Thyroid gland (tissue), 4 donors: ENCODE measurements at regions not wholly inside any gene's neighbourhood (a gene's known extent, or its start where the extent isn't known, plus 50 kb on each side); places are given as distances from the start of the nearest gene placed in this dataset.
"Not testable (repeated sequence)": the region's sequence is repeated elsewhere in the genome, so short reads cannot be mapped to it uniquely, and the experiment has no call there.

ENCODE experiments used
- DNase-seq, 2 donors: peaks; one replicate each; pipeline ENCODE4 v3.0.0-alpha.2; 2019
- H3K27ac ChIP-seq, 3 donors: fragments of 200-600 bp; sonication (generic); 1 replicate in 2 of 3; 2 replicates in 1 of 3; pipeline ENCODE4 v1.5.1; 2016 to 2019; ENCODE audit warnings: mild to moderate bottlenecking in 1 of 3, moderate library complexity in 1 of 3
- H3K27me3 ChIP-seq: fragments of 200-600 bp; sonication (generic); one replicate; pipeline ENCODE4 v1.5.1; 2019
- H3K36me3 ChIP-seq, 2 donors: fragments of 200-600 bp; sonication (generic); one replicate each; pipeline ENCODE4 v1.5.1; 2016 to 2019
- H3K4me1 ChIP-seq, 2 donors: fragments of 200-600 bp; sonication (generic); one replicate each; pipeline ENCODE4 v1.5.1; 2017 to 2019
- H3K4me3 ChIP-seq, 3 donors: fragments of 200-600 bp; sonication (generic); replicated peaks in 1 of 3; 1 replicate in 2 of 3; 2 replicates in 1 of 3; pipeline ENCODE4 v1.5.1; 2016; ENCODE audit warnings: mild to moderate bottlenecking in 1 of 3
- H3K9me3 ChIP-seq: fragments of 200-600 bp; sonication (generic); one replicate; pipeline ENCODE4 v1.5.1; 2017
- POLR2A ChIP-seq, 2 donors: fragments of 450-650 bp; IDR thresholded peaks; one replicate each; pipeline ENCODE4 v1.6.1; 2017; ENCODE audit warnings: antibody characterized with exemption in 2 of 2, mild to moderate bottlenecking in 2 of 2, moderate library complexity in 1 of 2
- WGBS, 2 donors: methylation state at CpG; one replicate each; pipeline ENCODE4 v1.1.5; 2017; 5-methylcytosine and 5-hydroxymethylcytosine counted together
- intact Hi-C: fragments of 100-400 bp; cut with DNase I; formaldehyde crosslinking; loops from one replicate; pipeline ENCODE4 v1.15.1; 2023
- TF ChIP-seq, protein P1 (sequence below), 6 experiments: fragments of 200-600 bp in 3 of 6; fragments of 450-650 bp in 3 of 6; sonication (generic) in 3 of 6; IDR thresholded peaks; one replicate each; pipeline ENCODE4 v1.5.1; 2016 to 2019; ENCODE audit warnings: antibody characterized with exemption in 6 of 6, mild to moderate bottlenecking in 2 of 6, inconsistent platforms in 1 of 6, moderate library complexity in 1 of 6

GRCh38 chr6:30819297-30819917 lies 64.9 kb upstream of the DDR1 start:
- intact Hi-C loops = no loop called here
- no peak for DNase-seq
- WGBS, 2 donors = 91% methylated on average over 10 of the region's 10 CpGs
- TF ChIP-seq POLR2A (IDR thresholded peaks at IDR 0.05) = no peak
- TF ChIP-seq, protein P1, sequence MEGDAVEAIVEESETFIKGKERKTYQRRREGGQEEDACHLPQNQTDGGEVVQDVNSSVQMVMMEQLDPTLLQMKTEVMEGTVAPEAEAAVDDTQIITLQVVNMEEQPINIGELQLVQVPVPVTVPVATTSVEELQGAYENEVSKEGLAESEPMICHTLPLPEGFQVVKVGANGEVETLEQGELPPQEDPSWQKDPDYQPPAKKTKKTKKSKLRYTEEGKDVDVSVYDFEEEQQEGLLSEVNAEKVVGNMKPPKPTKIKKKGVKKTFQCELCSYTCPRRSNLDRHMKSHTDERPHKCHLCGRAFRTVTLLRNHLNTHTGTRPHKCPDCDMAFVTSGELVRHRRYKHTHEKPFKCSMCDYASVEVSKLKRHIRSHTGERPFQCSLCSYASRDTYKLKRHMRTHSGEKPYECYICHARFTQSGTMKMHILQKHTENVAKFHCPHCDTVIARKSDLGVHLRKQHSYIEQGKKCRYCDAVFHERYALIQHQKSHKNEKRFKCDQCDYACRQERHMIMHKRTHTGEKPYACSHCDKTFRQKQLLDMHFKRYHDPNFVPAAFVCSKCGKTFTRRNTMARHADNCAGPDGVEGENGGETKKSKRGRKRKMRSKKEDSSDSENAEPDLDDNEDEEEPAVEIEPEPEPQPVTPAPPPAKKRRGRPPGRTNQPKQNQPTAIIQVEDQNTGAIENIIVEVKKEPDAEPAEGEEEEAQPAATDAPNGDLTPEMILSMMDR (IDR thresholded peaks at IDR 0.05) = no peak
- Histone ChIP-seq H3K36me3 (no peaks in the 10 kb centered on the region), H3K27me3 (no peaks in the 10 kb centered on the region), H3K9me3 (no peaks in the 10 kb centered on the region), H3K4me3 (no peak overlapping the region), H3K27ac (no peak overlapping the region), H3K4me1 (peaks cover 16 to 37% of the 10 kb centered on the region in 2 donors)

DNA sequence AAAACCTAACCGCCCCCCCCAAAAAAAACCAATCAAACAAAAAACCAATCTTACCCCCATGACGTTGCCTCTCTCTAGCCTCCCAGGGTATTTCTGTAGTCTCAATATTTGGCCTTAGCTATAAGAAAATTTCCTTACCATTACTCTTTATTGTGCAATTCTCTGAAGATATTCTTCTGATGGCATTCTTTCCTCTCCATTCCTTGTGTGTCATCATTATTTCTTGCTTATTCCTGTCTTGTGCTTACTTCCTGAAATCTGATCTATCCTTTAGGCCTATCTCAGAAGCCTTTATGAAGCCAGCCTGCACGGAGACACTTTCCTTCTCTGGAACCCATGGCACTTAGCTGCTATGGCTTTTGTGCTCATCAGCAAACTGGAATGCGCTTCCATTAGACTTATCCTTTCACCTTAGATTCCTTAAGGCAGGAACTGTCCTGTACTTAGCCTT lies 65.9 kb upstream of the DDR1 start:
- TF ChIP-seq POLR2A (IDR thresholded peaks at IDR 0.05) = no peak
- TF ChIP-seq, protein P1 (IDR thresholded peaks at IDR 0.05) = no peak
- WGBS, 2 donors = 89 to 91% methylated on average over 4 of the region's 4 CpGs
- Histone ChIP-seq H3K4me1 (peaks cover 14 to 38% of the 10 kb centered on the region in 2 donors), H3K9me3 (no peaks in the 10 kb centered on the region), H3K36me3 (no peaks in the 10 kb centered on the region), H3K27me3 (no peaks in the 10 kb centered on the region), H3K4me3 (no peak overlapping the region), H3K27ac (no peak overlapping the region)
- intact Hi-C loops = no loop called here
- no peak for DNase-seq

DNA sequence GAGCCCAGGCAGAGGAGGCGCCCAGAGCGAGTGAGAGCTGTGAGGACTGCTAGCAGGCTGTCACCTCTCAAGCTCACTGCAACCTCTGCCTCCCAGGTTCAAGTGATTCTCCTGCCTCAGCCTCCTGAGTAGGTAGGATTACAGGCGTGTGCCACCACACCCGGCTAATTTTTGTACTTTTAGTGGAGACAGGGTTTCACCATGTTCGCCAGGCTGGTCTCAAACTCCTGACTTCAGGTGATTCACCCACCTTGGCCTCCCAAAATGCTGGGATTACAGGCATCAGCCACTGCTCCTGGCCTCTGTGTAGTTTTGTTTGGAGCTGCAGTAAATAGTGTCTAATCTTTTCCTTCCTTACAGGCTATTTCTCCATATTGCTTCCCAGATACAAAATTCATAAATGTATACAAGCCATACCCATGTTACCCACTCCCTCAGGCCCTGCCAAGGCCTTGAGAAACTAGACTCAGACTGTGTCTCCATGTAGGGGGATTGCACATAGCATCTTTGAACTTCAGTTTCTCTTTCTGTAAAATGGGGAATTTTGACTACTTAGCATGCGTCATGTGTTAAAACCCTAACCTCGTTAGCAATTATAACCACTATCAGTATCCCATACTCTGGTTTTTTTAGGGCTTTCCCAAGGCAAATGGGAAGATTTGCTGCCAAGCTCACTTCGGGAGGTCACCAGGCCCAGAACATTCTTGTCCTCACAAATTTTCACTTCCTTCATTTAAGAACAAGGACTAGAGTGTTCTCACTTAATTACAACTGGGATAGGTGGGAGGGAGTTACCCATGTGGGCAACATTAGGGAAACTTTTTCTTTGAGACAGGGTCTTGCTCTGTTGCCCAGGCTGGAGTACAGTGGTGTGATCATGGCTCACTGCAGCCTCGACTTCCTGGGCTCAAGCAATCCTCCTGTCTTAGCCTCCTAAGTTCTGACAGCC lies 67.3 kb upstream of the DDR1 start:
- no peak overlapping the region for H3K4me3 ChIP-seq
- TF ChIP-seq, protein P1 (IDR thresholded peaks at IDR 0.05) = no peak
- no peak for TF ChIP-seq POLR2A (IDR thresholded peaks at IDR 0.05)
- WGBS, 2 donors = 94 to 98% methylated on average over 7 to 9 of the region's 9 CpGs
- DNase-seq = no peak
- no peaks in the 10 kb centered on the region for H3K27me3 ChIP-seq
- intact Hi-C loops = no loop called here
- H3K4me1 ChIP-seq = peaks cover 7 to 30% of the 10 kb centered on the region in 2 donors
- H3K36me3 ChIP-seq = no peaks in the 10 kb centered on the region
- no peak overlapping the region for H3K27ac ChIP-seq
- H3K9me3 ChIP-seq = no peaks in the 10 kb centered on the region

GRCh38 chr6:30816296-30816695 lies 68.0 kb upstream of the DDR1 start:
- peaks cover 3 to 25% of the 10 kb centered on the region in 2 donors for H3K4me1 ChIP-seq
- H3K9me3 ChIP-seq, intact Hi-C loops, H3K4me3 ChIP-seq, DNase-seq, H3K36me3 ChIP-seq, H3K27me3 ChIP-seq, H3K27ac ChIP-seq: not testable (repeated sequence)
- WGBS, 2 donors = 99 to 100% methylated on average over 1 to 19 of the region's 34 CpGs

- intact Hi-C loops, H3K27ac ChIP-seq, H3K4me3 ChIP-seq, H3K36me3 ChIP-seq, DNase-seq, H3K9me3 ChIP-seq, H3K27me3 ChIP-seq: not testable (repeated sequence)
- H3K4me1 ChIP-seq = peaks cover 0 to 21% of the 10 kb centered on the region in 2 donors
- WGBS, 2 donors = 83 to 84% methylated on average over 9 to 12 of the region's 12 CpGs
Measured at GRCh38 chr6:30815041-30815742, 69.1 kb upstream of the DDR1 start.
